DND-41 (cell line): ENCODE measurements at regions not wholly inside any gene's neighbourhood (a gene's known extent, or its start where the extent isn't known, plus 50 kb on each side); places are given as distances from the start of the nearest gene placed in this dataset.

Experiments used
- ATAC-seq: fragments of 200-7000 bp; cut with Tn5 transposase; 3 replicates; pipeline ENCODE4 v1.9.1; 2021; ENCODE audit warnings: low read depth; ENCODE audit not compliant: insufficient read depth
- DNase-seq: peaks from one replicate; pipeline ENCODE4 v3.0.0-alpha.2; 2020
- H2AFZ ChIP-seq: 2 replicates; pipeline ENCODE4 v1.6.0; 2012; ENCODE audit warnings: low read depth, low read length
- H3K27ac ChIP-seq: 2 replicates; pipeline ENCODE4 v1.5.1; 2012; ENCODE audit warnings: low read length, inconsistent platforms
- H3K27me3 ChIP-seq: fragments of 200-600 bp; sonication (generic); 2 replicates; pipeline ENCODE4 v1.6.0; 2012; ENCODE audit warnings: low read length, mild to moderate bottlenecking, inconsistent platforms; ENCODE audit not compliant: insufficient read depth, poor library complexity
- H3K36me3 ChIP-seq: 2 replicates; pipeline ENCODE4 v1.5.1; 2012; ENCODE audit warnings: low read length, inconsistent platforms; ENCODE audit not compliant: insufficient read depth
- H3K4me1 ChIP-seq: 2 replicates; pipeline ENCODE4 v1.5.1; 2012; ENCODE audit warnings: mild to moderate bottlenecking, low read length; ENCODE audit not compliant: insufficient read depth
- H3K4me2 ChIP-seq: 2 replicates; pipeline ENCODE4 v1.6.0; 2012; ENCODE audit warnings: mild to moderate bottlenecking, moderate library complexity, low read length, inconsistent platforms; ENCODE audit not compliant: insufficient read depth
- H3K4me3 ChIP-seq, 2 experiments: fragments of 200-600 bp in 1 of 2; shearing (Covaris generic) in 1 of 2; 2 replicates each; pipeline ENCODE4 v1.5.1; 2012 to 2016; ENCODE audit warnings: inconsistent platforms in 2 of 2, low read length in 2 of 2, mild to moderate bottlenecking in 2 of 2, low read depth in 1 of 2, moderate library complexity in 1 of 2
- H3K79me2 ChIP-seq: 2 replicates; pipeline ENCODE4 v1.6.0; 2012; ENCODE audit warnings: low read length, inconsistent platforms; ENCODE audit not compliant: insufficient read depth
- H3K9ac ChIP-seq: 2 replicates; pipeline ENCODE4 v1.6.0; 2012; ENCODE audit warnings: low read depth, mild to moderate bottlenecking, inconsistent platforms, low read length, moderate library complexity
- H3K9me3 ChIP-seq: 2 replicates; pipeline ENCODE4 v1.5.1; 2012; ENCODE audit warnings: low read length, moderate library complexity, mild to moderate bottlenecking, inconsistent platforms; ENCODE audit not compliant: insufficient read depth, severe bottlenecking
- H4K20me1 ChIP-seq: 2 replicates; pipeline ENCODE4 v1.6.0; 2012; ENCODE audit warnings: low read length; ENCODE audit not compliant: insufficient read depth
- EZH2 ChIP-seq: IDR thresholded peaks from 3 replicates; pipeline ENCODE4 v1.6.1; 2012; ENCODE audit warnings: borderline replicate concordance, low read depth, mild to moderate bottlenecking, moderate library complexity, low read length, inconsistent platforms; ENCODE audit not compliant: severe bottlenecking
- TF ChIP-seq, protein P1 (sequence below): IDR thresholded peaks from 2 replicates; pipeline ENCODE4 v1.5.1; 2012; ENCODE audit warnings: borderline replicate concordance, low read length, moderate library complexity, mild to moderate bottlenecking; ENCODE audit not compliant: poor library complexity, severe bottlenecking; ENCODE audit errors: extremely low read depth

DNA sequence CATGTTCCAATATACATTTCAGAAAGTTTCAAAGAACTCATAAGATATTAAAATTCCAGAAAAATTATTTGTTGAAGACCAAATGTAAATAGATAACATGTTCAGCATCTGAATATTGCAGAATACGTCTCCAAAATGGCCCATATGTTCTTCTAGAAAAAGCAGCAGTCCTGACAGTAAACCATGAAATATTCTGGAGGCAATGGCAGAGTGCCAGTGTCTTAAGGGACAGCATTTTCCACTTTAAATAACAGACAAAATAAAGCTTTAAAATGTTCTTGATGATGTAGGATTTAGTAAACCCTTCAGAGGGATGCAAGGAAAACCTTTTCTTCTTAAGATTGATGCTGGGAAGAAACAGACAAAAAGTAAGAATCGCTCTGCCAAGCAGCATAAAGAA, 721.0 kb downstream of the NR2F1-AS1 start:
- TF ChIP-seq, protein P1, sequence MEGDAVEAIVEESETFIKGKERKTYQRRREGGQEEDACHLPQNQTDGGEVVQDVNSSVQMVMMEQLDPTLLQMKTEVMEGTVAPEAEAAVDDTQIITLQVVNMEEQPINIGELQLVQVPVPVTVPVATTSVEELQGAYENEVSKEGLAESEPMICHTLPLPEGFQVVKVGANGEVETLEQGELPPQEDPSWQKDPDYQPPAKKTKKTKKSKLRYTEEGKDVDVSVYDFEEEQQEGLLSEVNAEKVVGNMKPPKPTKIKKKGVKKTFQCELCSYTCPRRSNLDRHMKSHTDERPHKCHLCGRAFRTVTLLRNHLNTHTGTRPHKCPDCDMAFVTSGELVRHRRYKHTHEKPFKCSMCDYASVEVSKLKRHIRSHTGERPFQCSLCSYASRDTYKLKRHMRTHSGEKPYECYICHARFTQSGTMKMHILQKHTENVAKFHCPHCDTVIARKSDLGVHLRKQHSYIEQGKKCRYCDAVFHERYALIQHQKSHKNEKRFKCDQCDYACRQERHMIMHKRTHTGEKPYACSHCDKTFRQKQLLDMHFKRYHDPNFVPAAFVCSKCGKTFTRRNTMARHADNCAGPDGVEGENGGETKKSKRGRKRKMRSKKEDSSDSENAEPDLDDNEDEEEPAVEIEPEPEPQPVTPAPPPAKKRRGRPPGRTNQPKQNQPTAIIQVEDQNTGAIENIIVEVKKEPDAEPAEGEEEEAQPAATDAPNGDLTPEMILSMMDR: no peak
- TF ChIP-seq EZH2: no peak
- ATAC-seq: no peak
- no peaks in the 10 kb centered on the region for H3K9me3 ChIP-seq

DNA sequence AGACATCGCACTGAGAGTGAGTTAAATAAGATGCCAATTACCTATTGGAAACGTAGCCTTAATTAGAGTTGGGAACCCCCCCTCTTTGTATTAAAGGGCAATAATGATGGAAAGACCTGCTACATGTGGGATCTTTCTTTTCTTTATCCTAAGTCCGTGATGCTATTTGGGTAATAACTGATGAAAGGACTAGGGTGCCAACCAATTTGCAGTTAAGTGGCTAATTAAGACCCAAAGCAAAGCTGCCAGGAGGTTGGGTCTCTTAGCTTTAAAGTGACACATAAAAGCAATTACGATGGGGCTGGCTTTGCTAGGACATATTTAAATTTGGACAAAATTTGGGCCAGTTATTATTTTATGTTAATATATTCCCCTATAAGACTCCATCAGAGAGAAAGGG, 728.8 kb downstream of the NR2F1-AS1 start:
- Histone ChIP-seq H3K4me1 (no peaks in the 10 kb centered on the region), H3K4me3 (no peak overlapping the region), H3K36me3 (no peaks in the 10 kb centered on the region), H4K20me1 (no peaks in the 10 kb centered on the region), H3K27me3 (no peaks in the 10 kb centered on the region), H3K9ac (no peak overlapping the region), H3K9me3 (no peaks in the 10 kb centered on the region), H3K4me2 (no peak overlapping the region), H3K27ac (no peak overlapping the region), H2AFZ (no peak overlapping the region), H3K79me2 (no peaks in the 10 kb centered on the region)
- ATAC-seq (no peak), DNase-seq (no peak)
- no peak for TF ChIP-seq EZH2
- TF ChIP-seq, protein P1: no peak

More for the DNA sequence above, 721.0 kb downstream of the NR2F1-AS1 start:
- H3K79me2 ChIP-seq: no peaks in the 10 kb centered on the region
- no peaks in the 10 kb centered on the region for H3K4me1 ChIP-seq
- H2AFZ ChIP-seq: no peak overlapping the region
- H3K27me3 ChIP-seq: no peaks in the 10 kb centered on the region
- no peaks in the 10 kb centered on the region for H3K36me3 ChIP-seq
- H3K4me3 ChIP-seq: no peak overlapping the region
- H4K20me1 ChIP-seq: no peaks in the 10 kb centered on the region
- no peak overlapping the region for H3K9ac ChIP-seq
- no peak overlapping the region for H3K4me2 ChIP-seq
- no peak overlapping the region for H3K27ac ChIP-seq
- no peak for DNase-seq

DNA sequence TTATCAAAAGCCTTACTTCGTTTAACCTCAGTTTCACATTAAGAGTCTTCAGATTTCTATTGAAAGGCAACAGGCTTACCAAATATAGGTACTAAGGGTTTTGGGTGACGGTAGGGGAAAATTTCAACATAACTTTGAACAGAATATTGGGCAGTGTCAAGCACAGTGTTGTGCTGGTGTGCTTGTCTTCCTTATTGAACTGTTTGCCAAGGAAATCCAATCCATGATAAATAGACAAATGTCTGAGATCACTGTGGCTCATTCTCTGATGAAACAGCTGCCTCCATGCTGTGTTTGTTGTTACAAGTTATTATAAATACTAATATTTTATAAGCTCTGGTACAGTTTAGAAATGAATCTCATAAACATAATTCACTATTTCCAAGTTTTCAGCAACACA, 730.1 kb downstream of the NR2F1-AS1 start:
- no peaks in the 10 kb centered on the region for H3K9me3 ChIP-seq
- no peaks in the 10 kb centered on the region for H3K36me3 ChIP-seq
- TF ChIP-seq EZH2: no peak
- TF ChIP-seq, protein P1: no peak
- H3K4me3 ChIP-seq: no peak overlapping the region
- H3K4me1 ChIP-seq: no peaks in the 10 kb centered on the region
- DNase-seq (no peak), ATAC-seq (no peak)
- no peak overlapping the region for H2AFZ ChIP-seq
- no peaks in the 10 kb centered on the region for H3K79me2 ChIP-seq
- H4K20me1 ChIP-seq: no peaks in the 10 kb centered on the region
- no peak overlapping the region for H3K9ac ChIP-seq
- no peaks in the 10 kb centered on the region for H3K27me3 ChIP-seq
- no peak overlapping the region for H3K4me2 ChIP-seq
- no peak overlapping the region for H3K27ac ChIP-seq

DNA sequence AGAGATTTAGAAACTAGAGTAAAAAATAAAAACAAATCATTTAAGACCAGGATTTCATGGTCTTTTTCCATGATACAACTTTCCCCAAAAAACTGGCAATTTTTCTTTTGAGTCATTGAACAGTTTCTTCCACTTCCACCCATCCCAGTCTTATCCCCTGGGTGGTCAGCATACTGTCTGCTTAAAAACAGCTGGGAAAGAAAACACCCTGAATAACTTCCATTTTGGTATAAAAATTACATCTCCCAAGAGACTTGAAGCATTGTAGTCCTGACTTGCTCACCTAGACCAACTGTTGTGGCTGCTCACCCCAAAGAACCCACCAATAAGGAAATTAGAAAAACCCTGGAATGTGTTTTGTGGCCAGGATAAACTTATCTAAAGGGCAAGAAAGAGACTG, 731.3 kb downstream of the NR2F1-AS1 start:
- H4K20me1 ChIP-seq: no peaks in the 10 kb centered on the region
- TF ChIP-seq, protein P1: no peak
- no peak for TF ChIP-seq EZH2
- H3K9ac ChIP-seq: no peak overlapping the region
- H3K4me3 ChIP-seq: no peak overlapping the region
- DNase-seq (no peak), ATAC-seq (no peak)
- H3K36me3 ChIP-seq: no peaks in the 10 kb centered on the region
- H2AFZ ChIP-seq: no peak overlapping the region
- H3K27ac ChIP-seq: no peak overlapping the region
- H3K4me1 ChIP-seq: no peaks in the 10 kb centered on the region
- no peaks in the 10 kb centered on the region for H3K9me3 ChIP-seq
- no peaks in the 10 kb centered on the region for H3K27me3 ChIP-seq
- no peaks in the 10 kb centered on the region for H3K79me2 ChIP-seq
- H3K4me2 ChIP-seq: no peak overlapping the region
